IMR-90 (cell line): ENCODE measurements at regions not wholly inside any gene's neighbourhood (a gene's known extent, or its start where the extent isn't known, plus 50 kb on each side); places are given as distances from the start of the nearest gene placed in this dataset.

ENCODE experiments used
- CHD1 ChIP-seq: IDR thresholded peaks from 2 replicates; pipeline ENCODE4 v1.6.1; 2012; ENCODE audit warnings: low read depth, low read length, improper control_type of control experiment
- CTCF ChIP-seq: conservative IDR thresholded peaks from 2 replicates; pipeline ENCODE4 v1.5.1; 2012; ENCODE audit warnings: mild to moderate bottlenecking, low read depth, low read length, improper control_type of control experiment
- MAFK ChIP-seq: IDR thresholded peaks from 2 replicates; pipeline ENCODE4 v1.6.1; 2012; ENCODE audit warnings: low read depth, low read length, improper control_type of control experiment
- MAZ ChIP-seq: IDR thresholded peaks from 2 replicates; pipeline ENCODE4 v1.6.1; 2012; ENCODE audit warnings: low read depth, mild to moderate bottlenecking, low read length, improper control_type of control experiment, moderate library complexity, borderline replicate concordance
- MXI1 ChIP-seq: IDR thresholded peaks from 2 replicates; pipeline ENCODE4 v1.6.1; 2012; ENCODE audit warnings: low read depth, mild to moderate bottlenecking, low read length, moderate library complexity, borderline replicate concordance
- POLR2A ChIP-seq: IDR thresholded peaks from 2 replicates; pipeline ENCODE4 v1.6.1; 2012; ENCODE audit warnings: mild to moderate bottlenecking, low read depth, low read length
- RAD21 ChIP-seq: IDR thresholded peaks from 2 replicates; pipeline ENCODE4 v1.6.1; 2012; ENCODE audit warnings: low read length, improper control_type of control experiment
- RFX5 ChIP-seq: IDR thresholded peaks from 2 replicates; pipeline ENCODE4 v1.8.0; 2012; ENCODE audit warnings: low read depth, mild to moderate bottlenecking, low read length, moderate library complexity
- SMC3 ChIP-seq: fragments of 150-350 bp; IDR thresholded peaks from 2 replicates; pipeline ENCODE4 v1.6.1; 2016; ENCODE audit warnings: low read depth, mild to moderate bottlenecking, antibody characterized with exemption, low read length, moderate library complexity

DNA sequence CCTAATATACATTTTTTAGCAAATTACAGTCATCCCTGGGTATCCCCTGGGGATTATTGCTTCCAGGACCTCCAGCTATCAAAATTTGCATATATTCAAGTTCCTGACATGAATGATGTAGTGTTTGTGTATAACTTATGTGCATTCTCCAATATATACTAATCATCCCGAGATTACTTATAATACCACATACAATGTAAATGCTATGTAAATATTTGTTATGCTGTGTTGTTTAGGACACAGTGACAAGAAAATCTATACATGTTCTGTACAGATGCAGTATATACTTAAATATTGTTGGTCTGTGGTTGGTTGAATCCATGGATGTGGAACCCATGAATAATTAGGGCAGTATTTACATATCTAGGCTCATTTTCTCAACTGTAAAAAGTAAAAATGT lies 1060.3 kb downstream of the DSC3 start:
- TF ChIP-seq POLR2A (no peak), MXI1 (no peak), CTCF (no peak), MAFK (no peak), SMC3 (no peak), MAZ (no peak), RAD21 (no peak), RFX5 (no peak), CHD1 (no peak)
